IMR-90 (cell line): ENCODE measurements at regions not wholly inside any gene's neighbourhood (a gene's known extent, or its start where the extent isn't known, plus 50 kb on each side); places are given as distances from the start of the nearest gene placed in this dataset.

ENCODE experiments used
- ATAC-seq: fragments of 200-7000 bp; cut with Tn5 transposase; 2 replicates; pipeline ENCODE4 v1.9.1; 2020; ENCODE audit warnings: low read depth, mild to moderate bottlenecking, moderate library complexity
- BruUV-seq: library from RNA; stranded (reverse); fragments of 400-500 nt; replicated peaks from 2 replicates; lab custom pipeline; 2021; lab: Mats Ljungman, UMichigan
- CTCF ChIA-PET: fragments of 300-600 bp; formaldehyde crosslinking; extraction: SDS; loops from one replicate; lab custom pipeline; 2021; ENCODE audit warnings: antibody characterized with exemption; lab: Yijun Ruan, JAX
- POLR2A ChIA-PET: fragments of 300-600 bp; sonication (Branson Sonifier 250); formaldehyde crosslinking; loops from one replicate; lab custom pipeline; 2022; ENCODE audit warnings: antibody characterized with exemption; ENCODE audit not compliant: unreplicated experiment; lab: Charles Lee
- DNase-seq: peaks from one replicate; pipeline ENCODE4 v3.0.0; 2013
- H2AFZ ChIP-seq: replicated peaks from 2 replicates; pipeline ENCODE3; 2013; ENCODE audit warnings: low read length, mild to moderate bottlenecking; ENCODE audit not compliant: poor library complexity
- H2AK5ac ChIP-seq: 2 replicates; pipeline ENCODE4 v1.6.1; 2013; ENCODE audit warnings: low read depth, low read length, inconsistent platforms
- H2AK9ac ChIP-seq: replicated peaks from 2 replicates; pipeline ENCODE3; 2013; ENCODE audit warnings: mild to moderate bottlenecking, low read depth, low read length, moderate library complexity; ENCODE audit not compliant: poor library complexity
- H2BK120ac ChIP-seq: 2 replicates; pipeline ENCODE4 v1.6.1; 2013; ENCODE audit warnings: low read depth, low read length, inconsistent platforms
- H2BK15ac ChIP-seq: 3 replicates; pipeline ENCODE4 v1.6.1; 2013; ENCODE audit warnings: low read depth, low read length, inconsistent platforms
- H2BK20ac ChIP-seq: 2 replicates; pipeline ENCODE4 v1.6.1; 2013; ENCODE audit warnings: low read depth, mild to moderate bottlenecking, inconsistent platforms, low read length, moderate library complexity
- H2BK5ac ChIP-seq: 2 replicates; pipeline ENCODE4 v1.6.1; 2013; ENCODE audit warnings: mild to moderate bottlenecking, low read depth, low read length, inconsistent platforms; ENCODE audit not compliant: poor library complexity, severe bottlenecking
- H3K14ac ChIP-seq: replicated peaks from 2 replicates; pipeline ENCODE4 v1.6.1; 2013; ENCODE audit warnings: low read depth, low read length, inconsistent platforms
- H3K18ac ChIP-seq: 2 replicates; pipeline ENCODE4 v1.6.1; 2013; ENCODE audit warnings: low read depth, low read length, control low read depth
- H3K23ac ChIP-seq: 2 replicates; pipeline ENCODE4 v1.6.1; 2013; ENCODE audit warnings: low read depth, low read length, inconsistent platforms
- H3K27ac ChIP-seq: 2 replicates; pipeline ENCODE4 v1.5.1; 2013; ENCODE audit warnings: mild to moderate bottlenecking, control low read depth, low read length; ENCODE audit not compliant: insufficient read depth
- H3K27me3 ChIP-seq: 2 replicates; pipeline ENCODE4 v1.6.1; 2013; ENCODE audit warnings: low read length; ENCODE audit not compliant: control insufficient read depth, insufficient read depth
- H3K36me3 ChIP-seq: 2 replicates; pipeline ENCODE4 v1.6.1; 2013; ENCODE audit warnings: low read length, mixed read lengths; ENCODE audit not compliant: control insufficient read depth, insufficient read depth
- H3K4ac ChIP-seq: 2 replicates; pipeline ENCODE4 v1.6.1; 2013; ENCODE audit warnings: low read depth, low read length, inconsistent platforms
- H3K4me1 ChIP-seq: 2 replicates; pipeline ENCODE4 v1.6.1; 2013; ENCODE audit warnings: low read length, mixed read lengths; ENCODE audit not compliant: control insufficient read depth, insufficient read depth
- H3K4me2 ChIP-seq: 2 replicates; pipeline ENCODE4 v1.6.1; 2013; ENCODE audit warnings: low read depth, mild to moderate bottlenecking, control low read depth, low read length, moderate library complexity
- H3K4me3 ChIP-seq: 2 replicates; pipeline ENCODE4 v1.5.1; 2013; ENCODE audit warnings: low read depth, mild to moderate bottlenecking, control low read depth, low read length, moderate library complexity; ENCODE audit not compliant: insufficient read depth
- H3K56ac ChIP-seq: 2 replicates; pipeline ENCODE4 v1.6.1; 2013; ENCODE audit warnings: low read length, inconsistent platforms; ENCODE audit not compliant: insufficient read depth; ENCODE audit errors: extremely low read depth
- H3K79me1 ChIP-seq, 2 experiments: 2 replicates each; pipeline ENCODE4 v1.6.1; 2013; ENCODE audit warnings: low read length in 2 of 2, inconsistent platforms in 1 of 2, low read depth in 1 of 2
- H3K9ac ChIP-seq: 2 replicates; pipeline ENCODE4 v1.6.1; 2013; ENCODE audit warnings: low read depth, low read length, control low read depth
- H3K9me1 ChIP-seq: 2 replicates; pipeline ENCODE4 v1.6.1; 2013; ENCODE audit warnings: low read length, inconsistent platforms; ENCODE audit not compliant: insufficient read depth
- H3K9me3 ChIP-seq: 2 replicates; pipeline ENCODE4 v1.6.1; 2013; ENCODE audit warnings: low read length; ENCODE audit not compliant: control insufficient read depth, insufficient read depth
- H4K20me1 ChIP-seq: 2 replicates; pipeline ENCODE4 v1.6.1; 2013; ENCODE audit warnings: low read length, inconsistent platforms; ENCODE audit not compliant: insufficient read depth
- H4K5ac ChIP-seq: 2 replicates; pipeline ENCODE4 v1.6.1; 2013; ENCODE audit warnings: mild to moderate bottlenecking, low read depth, low read length, control low read depth
- H4K8ac ChIP-seq, 2 experiments: 2 replicates each; pipeline ENCODE4 v1.6.1; 2013; ENCODE audit warnings: low read depth in 2 of 2, low read length in 2 of 2, control low read depth in 1 of 2, inconsistent platforms in 1 of 2
- H4K91ac ChIP-seq: 2 replicates; pipeline ENCODE4 v1.6.1; 2013; ENCODE audit warnings: low read depth, low read length, inconsistent platforms; ENCODE audit not compliant: insufficient read depth
- CEBPB ChIP-seq: IDR thresholded peaks from 2 replicates; pipeline ENCODE4 v1.6.1; 2012; ENCODE audit warnings: low read depth, low read length, improper control_type of control experiment
- FOS ChIP-seq: fragments of 150-350 bp; IDR thresholded peaks from 2 replicates; pipeline ENCODE4 v1.6.1; 2016; ENCODE audit warnings: low read depth, low read length
- NFE2L2 ChIP-seq: fragments of 150-350 bp; IDR thresholded peaks from 2 replicates; pipeline ENCODE4 v1.6.1; 2016; ENCODE audit warnings: low read depth, mild to moderate bottlenecking, low read length
- POLR2A ChIP-seq: IDR thresholded peaks from 2 replicates; pipeline ENCODE4 v1.6.1; 2012; ENCODE audit warnings: mild to moderate bottlenecking, low read depth, low read length
- WGBS, 2 experiments: methylation state at CpG; one replicate each; pipeline versions ENCODE4 v1.1.5 to v1.1.7; 2013; ENCODE audit warnings: missing lambda C conversion rate in 2 of 2; ENCODE audit not compliant: insufficient read length in 1 of 2; ENCODE audit errors: extremely low coverage in 2 of 2; 5-methylcytosine and 5-hydroxymethylcytosine counted together
- dilution Hi-C: fragments of 300-500 bp; cut with HindIII; formaldehyde crosslinking; loops from one replicate; pipeline ENCODE4 v1.14.3; 2018; ENCODE audit warnings: low sequenced_read_pairs; ENCODE audit not compliant: unreplicated experiment
- in situ Hi-C: fragments of 300-500 bp; cut with MboI; formaldehyde crosslinking; loops from 3 replicates; pipeline ENCODE4 v1.14.3; 2019; ENCODE audit warnings: low sequenced_read_pairs, inconsistent platforms, mixed read lengths
- intact Hi-C: fragments of 100-400 bp; cut with micrococcal nuclease; formaldehyde crosslinking; loops from 2 replicates; pipeline ENCODE4 v1.10.0; 2022
- TF ChIP-seq, protein P1 (sequence below): fragments of 150-350 bp; IDR thresholded peaks from 2 replicates; pipeline ENCODE4 v1.6.1; 2017; ENCODE audit warnings: mild to moderate bottlenecking, antibody characterized with exemption, low read length, low read depth

DNA sequence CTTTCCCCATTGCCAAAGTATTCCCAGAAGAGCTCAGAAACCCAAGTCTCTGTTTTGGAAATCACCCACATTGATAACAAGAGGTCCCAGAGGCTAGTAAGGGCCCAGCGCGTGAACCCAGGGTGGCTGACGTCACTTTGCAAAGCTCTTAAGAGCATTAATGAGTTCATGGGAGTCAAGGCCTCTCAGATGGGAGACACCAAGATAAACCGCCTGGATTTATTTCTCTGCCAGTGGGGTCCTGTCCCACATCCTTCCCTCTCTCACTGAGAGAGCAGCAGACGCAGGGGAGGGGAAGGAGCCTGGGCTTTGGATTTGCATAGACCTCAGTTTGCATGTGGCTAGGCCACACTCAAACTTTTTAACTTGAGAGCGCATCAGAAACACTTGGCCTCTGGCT is 184.8 kb upstream of the PDE1C start:
- CTCF ChIA-PET, result no interaction called here
- intact Hi-C loops, result no loop called here
- WGBS, 2 experiments, result 40% methylated on average over 1 of the region's 6 CpGs; no CpG with 5 or more reads in 1 of the 2 experiments

More for the DNA sequence above, 184.8 kb upstream of the PDE1C start:
- Histone ChIP-seq H2BK15ac (no peak overlapping the region), H3K79me1 (no peaks in the 10 kb centered on the region), H3K9ac (no peak overlapping the region), H4K5ac (no peak overlapping the region), H3K4me2 (no peak overlapping the region), H4K20me1 (no peaks in the 10 kb centered on the region), H3K9me1 (no peaks in the 10 kb centered on the region), H3K23ac (no peak overlapping the region), H3K27me3 (no peaks in the 10 kb centered on the region), H2AFZ (no peak overlapping the region), H3K4me3 (no peak overlapping the region), H4K91ac (no peak overlapping the region), H2AK5ac (no peak overlapping the region), H3K4me1 (no peaks in the 10 kb centered on the region), H3K36me3 (no peaks in the 10 kb centered on the region), H3K4ac (no peak overlapping the region), H3K9me3 (no peaks in the 10 kb centered on the region; the same call in 1 of the 2 replicates), H3K18ac (no peak overlapping the region), H3K56ac (no peak overlapping the region), H2BK20ac (no peak overlapping the region), H3K14ac (no peak overlapping the region), H3K27ac (no peak overlapping the region), H2BK5ac (no peak overlapping the region), H4K8ac (no peak overlapping the region), H2BK120ac (no peak overlapping the region), H2AK9ac (no peak overlapping the region)
- dilution Hi-C loops, result no loop called here
- DNase-seq (no peak), ATAC-seq (no peak)
- POLR2A ChIA-PET, result no interaction called here
- BruUV-seq, result no TSS peak
- in situ Hi-C loops, result no loop called here
- TF ChIP-seq, protein P1, sequence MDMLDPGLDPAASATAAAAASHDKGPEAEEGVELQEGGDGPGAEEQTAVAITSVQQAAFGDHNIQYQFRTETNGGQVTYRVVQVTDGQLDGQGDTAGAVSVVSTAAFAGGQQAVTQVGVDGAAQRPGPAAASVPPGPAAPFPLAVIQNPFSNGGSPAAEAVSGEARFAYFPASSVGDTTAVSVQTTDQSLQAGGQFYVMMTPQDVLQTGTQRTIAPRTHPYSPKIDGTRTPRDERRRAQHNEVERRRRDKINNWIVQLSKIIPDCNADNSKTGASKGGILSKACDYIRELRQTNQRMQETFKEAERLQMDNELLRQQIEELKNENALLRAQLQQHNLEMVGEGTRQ, result no peak
- TF ChIP-seq POLR2A, result no peak
- no peak for TF ChIP-seq NFE2L2
- no peak for TF ChIP-seq CEBPB
- TF ChIP-seq FOS, result no peak
